Body of pancreas (tissue), 4 donors: ENCODE measurements at regions not wholly inside any gene's neighbourhood (a gene's known extent, or its start where the extent isn't known, plus 50 kb on each side); places are given as distances from the start of the nearest gene placed in this dataset.

Experiments
- CTCF ChIP-seq, 7 experiments: fragments of 450-650 bp in 4 of 7; fragments of 200-600 bp in 3 of 7; sonication (generic) in 3 of 7; IDR thresholded peaks; one replicate each; pipeline ENCODE4 v1.5.1; 2016 to 2019; ENCODE audit warnings: antibody characterized with exemption in 7 of 7
- POLR2A ChIP-seq, 3 donors: fragments of 450-650 bp; IDR thresholded peaks; one replicate each; pipeline ENCODE4 v1.6.1; 2016; ENCODE audit warnings: antibody characterized with exemption in 3 of 3, mild to moderate bottlenecking in 2 of 3

GRCh38 chr11:104772806-104773241, 125.4 kb downstream of the CASP12 start:
- no peak for TF ChIP-seq POLR2A (IDR thresholded peaks at IDR 0.05)
- TF ChIP-seq CTCF (IDR thresholded peaks at IDR 0.05) = no peak
